ENCODE measurements at regions not wholly inside any gene's neighbourhood (a gene's known extent, or its start where the extent isn't known, plus 50 kb on each side); places are given as distances from the start of the nearest gene placed in this dataset.

- SMC1A ChIA-PET (ENCODE audit: uncharacterized antibody, unreplicated experiment) = interaction anchor here (1.1 to 1.2 kb wide), 2 partner anchors 8 to 17 kb away, joined by 3 read pairs; no protein-coding TSS in a partner anchor
Measured at GRCh38 chr6:133688705-133689492, 200.0 kb upstream of the TCF21 start.

More at GRCh38 chr6:133688705-133689492, 200.0 kb upstream of the TCF21 start:
- BruUV-seq (replicated peaks) = no TSS peak
- Histone ChIP-seq H3K4me3 (no peak overlapping the region), H3K27me3 (replicated peaks in 1 of 2; ENCODE audit: control insufficient read depth in 2 of 2, insufficient read depth in 2 of 2, low read length in 1 of 2) (no peaks in the 10 kb centered on the region), H4K20me1 (ENCODE audit: control insufficient read depth, insufficient read depth) (no peaks in the 10 kb centered on the region), H3K4me1 (ENCODE audit: control insufficient read depth, insufficient read depth, low read length) (no peaks in the 10 kb centered on the region), H3K9me3 (replicated peaks; ENCODE audit: control insufficient read depth, insufficient read depth, low read length) (no peaks in the 10 kb centered on the region), H3K9ac (ENCODE audit: control insufficient read depth, insufficient read depth, low read length) (no peak overlapping the region), H2AFZ (ENCODE audit: control insufficient read depth, low read depth, low read length) (no peak overlapping the region), H3K27ac (ENCODE audit: control insufficient read depth, insufficient read depth) (no peak overlapping the region), H3K36me3 (ENCODE audit: control insufficient read depth in 2 of 2, insufficient read depth in 2 of 2, low read length in 1 of 2) (no peaks in the 10 kb centered on the region), H3K4me2 (ENCODE audit: control insufficient read depth, insufficient read depth) (no peak overlapping the region), H3K79me2 (ENCODE audit: control insufficient read depth, insufficient read depth, low read length) (no peaks in the 10 kb centered on the region)
- ChIA-PET CTCF (no interaction called here), RAD21 (ENCODE audit: unreplicated experiment) (no interaction called here), POLR2A (no interaction called here)
- WGBS (ENCODE audit: insufficient coverage, insufficient replicate concordance, low lambda C conversion rate, missing lambda C conversion rate) = 2% methylated on average over 5 of the region's 5 CpGs
- intact Hi-C loops (cut with micrococcal nuclease; ENCODE audit: unreplicated experiment) = no loop called here
- FAIRE-seq = no peak
- in situ Hi-C loops (cut with MboI) = no loop called here
- DNase-seq (ENCODE audit: low read depth, low spot score) = no peak
- no peak for TF ChIP-seq IRF3 (IDR thresholded peaks at IDR 0.05)
- TF ChIP-seq BMI1 (IDR thresholded peaks at IDR 0.05; ENCODE audit: borderline replicate concordance) = no peak
- TF ChIP-seq POLR2AphosphoS2 (IDR thresholded peaks at IDR 0.05; ENCODE audit: low read depth, low read length) = no peak
- no peak for TF ChIP-seq CHD2 (IDR thresholded peaks at IDR 0.05; ENCODE audit: borderline replicate concordance, low read depth, low read length)
- no peak for TF ChIP-seq WRNIP1 (IDR thresholded peaks at IDR 0.05; ENCODE audit: borderline replicate concordance, low read depth, low read length)
- no peak for TF ChIP-seq BCLAF1 (IDR thresholded peaks at IDR 0.05)
- no peak for TF ChIP-seq STAT3 (IDR thresholded peaks at IDR 0.05; ENCODE audit: low read depth, low read length)
- no peak for TF ChIP-seq JUNB (IDR thresholded peaks at IDR 0.05)
- TF ChIP-seq PAX5 (IDR thresholded peaks at IDR 0.05; ENCODE audit: borderline replicate concordance, low read depth, low read length) = no peak
- no peak for TF ChIP-seq BCL3 (IDR thresholded peaks at IDR 0.05; ENCODE audit: borderline replicate concordance, insufficient read depth, low read depth, low read length, poor library complexity, severe bottlenecking)
- no peak for TF ChIP-seq USF2 (IDR thresholded peaks at IDR 0.05; ENCODE audit: borderline replicate concordance, low read depth, low read length)
- TF ChIP-seq BHLHE40 (IDR thresholded peaks at IDR 0.05; ENCODE audit: borderline replicate concordance in 1 of 2, low read depth in 2 of 2, low read length in 1 of 2) = no peak
- TF ChIP-seq SIX5 (IDR thresholded peaks at IDR 0.05; ENCODE audit: low read depth, low read length, severe bottlenecking) = no peak
- no peak for TF ChIP-seq ZZZ3 (IDR thresholded peaks at IDR 0.05; ENCODE audit: control insufficient read depth, insufficient read length, low read depth)
- TF ChIP-seq TCF12 (IDR thresholded peaks at IDR 0.05; ENCODE audit: low read depth, low read length) = no peak
- TF ChIP-seq MEF2A (IDR thresholded peaks at IDR 0.05; ENCODE audit: insufficient read depth, low read depth, low read length) = no peak
- no peak for TF ChIP-seq NRF1 (conservative IDR thresholded peaks at IDR 0.05; ENCODE audit: low read depth, low read length)
- ATAC-seq = no peak
